D721Med (cell line): ENCODE measurements at regions not wholly inside any gene's neighbourhood (a gene's known extent, or its start where the extent isn't known, plus 50 kb on each side); places are given as distances from the start of the nearest gene placed in this dataset.

Experiments
- DNase-seq: peaks from one replicate; pipeline ENCODE4 v3.0.0; 2011; ENCODE audit warnings: low spot score; ENCODE audit not compliant: insufficient read length
- FAIRE-seq: peaks from 2 replicates; lab custom pipeline; 2011; peaks lifted over from hg19 to GRCh38; lab: Jason Lieb, UNC
- TF ChIP-seq, protein P1 (sequence below): IDR thresholded peaks from 2 replicates; pipeline ENCODE4 v1.5.1; 2012; ENCODE audit warnings: mild to moderate bottlenecking, control low read depth; ENCODE audit not compliant: insufficient read depth; ENCODE audit errors: missing control alignments

DNA sequence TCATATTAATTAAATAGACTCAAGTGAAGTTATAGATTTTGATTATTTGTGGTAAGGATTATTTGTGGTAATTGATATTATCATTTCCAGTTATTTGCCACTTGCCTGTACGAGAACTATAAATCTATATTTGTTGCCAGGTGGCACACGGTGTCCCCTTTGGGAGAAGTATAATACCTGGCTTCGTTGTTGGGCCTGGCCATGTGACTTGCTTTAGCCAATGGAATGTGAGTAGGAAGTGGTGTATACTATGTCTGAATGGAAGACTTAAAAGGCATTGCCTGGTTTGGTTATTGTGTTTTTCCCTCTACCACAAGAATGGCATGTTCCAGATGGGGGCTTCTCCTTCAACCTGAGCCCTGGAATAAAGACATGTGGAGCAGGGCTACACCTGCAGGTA is 228.1 kb downstream of the CDC5L start:
- FAIRE-seq: no peak
- TF ChIP-seq, protein P1, sequence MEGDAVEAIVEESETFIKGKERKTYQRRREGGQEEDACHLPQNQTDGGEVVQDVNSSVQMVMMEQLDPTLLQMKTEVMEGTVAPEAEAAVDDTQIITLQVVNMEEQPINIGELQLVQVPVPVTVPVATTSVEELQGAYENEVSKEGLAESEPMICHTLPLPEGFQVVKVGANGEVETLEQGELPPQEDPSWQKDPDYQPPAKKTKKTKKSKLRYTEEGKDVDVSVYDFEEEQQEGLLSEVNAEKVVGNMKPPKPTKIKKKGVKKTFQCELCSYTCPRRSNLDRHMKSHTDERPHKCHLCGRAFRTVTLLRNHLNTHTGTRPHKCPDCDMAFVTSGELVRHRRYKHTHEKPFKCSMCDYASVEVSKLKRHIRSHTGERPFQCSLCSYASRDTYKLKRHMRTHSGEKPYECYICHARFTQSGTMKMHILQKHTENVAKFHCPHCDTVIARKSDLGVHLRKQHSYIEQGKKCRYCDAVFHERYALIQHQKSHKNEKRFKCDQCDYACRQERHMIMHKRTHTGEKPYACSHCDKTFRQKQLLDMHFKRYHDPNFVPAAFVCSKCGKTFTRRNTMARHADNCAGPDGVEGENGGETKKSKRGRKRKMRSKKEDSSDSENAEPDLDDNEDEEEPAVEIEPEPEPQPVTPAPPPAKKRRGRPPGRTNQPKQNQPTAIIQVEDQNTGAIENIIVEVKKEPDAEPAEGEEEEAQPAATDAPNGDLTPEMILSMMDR: no peak

DNA sequence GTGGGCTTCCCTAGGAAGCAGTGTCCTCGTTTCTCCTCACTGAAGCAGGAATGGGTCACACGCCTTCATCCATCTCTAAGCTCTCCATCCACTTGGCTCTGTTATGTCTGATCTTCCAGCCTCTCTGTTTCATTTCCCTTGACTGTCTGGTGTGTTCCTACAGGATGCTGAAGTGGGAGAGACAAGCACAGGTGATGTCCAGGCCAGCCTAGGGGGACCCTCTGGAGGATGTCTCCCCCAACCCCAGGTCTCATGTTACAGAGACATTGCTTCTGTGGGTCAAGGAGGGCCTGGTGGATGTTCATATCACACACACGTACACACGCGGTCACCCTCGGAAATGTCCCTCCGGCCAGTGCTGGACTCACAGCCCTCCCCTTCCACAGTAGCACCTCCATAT is 229.9 kb downstream of the CDC5L start:
- TF ChIP-seq, protein P1: no peak
- FAIRE-seq: no peak
- no peak for DNase-seq

More for the DNA sequence above, 228.1 kb downstream of the CDC5L start:
- DNase-seq: no peak

DNA sequence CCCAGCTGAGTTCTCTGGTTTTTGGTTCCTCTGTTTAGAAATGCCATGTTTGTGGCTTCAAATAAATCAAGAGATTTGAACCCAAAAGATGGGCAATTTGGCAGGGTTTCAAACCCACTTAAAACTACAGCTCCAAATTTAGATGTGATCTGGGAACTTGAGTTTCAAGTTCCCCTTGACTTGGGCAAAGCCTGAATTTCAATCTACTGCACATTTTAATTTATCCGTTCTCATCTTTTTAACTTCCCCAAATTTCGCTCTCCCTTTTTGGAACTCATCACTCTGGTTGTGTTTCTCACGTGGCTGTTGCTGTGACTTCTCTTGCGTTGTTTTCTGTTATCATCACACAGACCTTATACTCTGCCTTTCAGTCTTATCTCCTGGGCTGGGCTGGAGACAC is 230.9 kb downstream of the CDC5L start:
- FAIRE-seq: no peak
- TF ChIP-seq, protein P1: no peak
- no peak for DNase-seq

DNA sequence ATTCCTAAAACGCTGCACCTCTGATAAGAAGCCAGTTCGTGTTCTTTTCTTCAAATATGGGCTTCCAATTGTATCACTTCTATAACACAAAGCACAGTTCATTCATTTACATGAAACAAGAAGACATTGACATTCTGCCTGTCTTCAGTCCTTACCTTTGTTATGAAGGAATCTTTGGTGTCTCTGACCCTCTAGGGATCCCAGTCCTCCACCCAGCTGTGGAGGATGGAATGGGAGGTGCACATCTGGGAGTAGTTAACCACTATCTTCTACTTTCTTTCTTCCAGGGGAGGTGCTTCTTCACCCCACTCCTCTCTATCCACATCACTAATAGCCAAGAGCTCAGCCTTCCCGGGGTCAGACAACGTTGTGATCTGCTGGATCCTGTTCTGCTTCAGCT is 233.4 kb downstream of the CDC5L start:
- TF ChIP-seq, protein P1: no peak
- no peak for DNase-seq
- FAIRE-seq: no peak

DNA sequence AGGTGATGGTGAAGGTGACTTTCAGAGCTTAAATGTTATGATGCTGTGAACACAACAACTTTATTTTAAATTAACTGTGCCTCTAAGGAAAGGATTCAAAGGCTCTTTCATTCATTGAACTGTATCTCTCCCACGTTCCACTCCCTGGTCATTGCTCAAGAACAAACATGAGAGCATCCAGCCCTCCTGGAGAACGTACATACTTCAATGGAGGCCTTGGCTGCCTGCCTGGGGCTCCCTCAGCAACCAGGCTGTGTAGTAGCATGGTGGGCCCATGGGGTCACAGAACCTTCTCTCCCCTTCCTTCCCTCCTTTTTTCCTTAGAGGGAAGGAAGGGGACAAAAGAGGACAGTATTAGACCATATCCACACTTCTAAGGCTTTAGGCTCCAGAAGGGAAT is 234.3 kb downstream of the CDC5L start:
- FAIRE-seq (no peak), DNase-seq (no peak)
- TF ChIP-seq, protein P1: no peak

- FAIRE-seq (no peak), DNase-seq (no peak)
- TF ChIP-seq, protein P1: no peak
These were observed 235.0 kb downstream of the CDC5L start for GRCh38 chr6:44622555-44622954.

DNA sequence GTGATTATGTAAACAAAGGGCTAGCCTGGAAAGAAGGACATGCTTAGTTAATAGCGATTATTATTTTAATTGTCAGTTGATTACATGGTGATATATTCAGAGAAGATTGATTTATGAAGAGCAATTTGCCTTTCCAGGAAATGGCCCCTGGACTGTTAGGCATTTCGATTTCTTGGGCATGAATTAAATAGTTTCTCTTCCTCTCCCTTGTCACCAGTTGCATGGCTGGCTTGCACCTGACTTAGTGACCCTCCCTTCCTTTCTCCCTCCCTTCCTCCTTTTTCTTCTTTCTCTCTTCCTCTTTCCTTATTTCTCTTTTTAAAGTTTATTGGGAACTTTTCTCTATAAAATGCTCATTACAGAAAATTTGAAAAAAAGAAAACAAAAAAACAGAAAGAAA is 235.4 kb downstream of the CDC5L start:
- TF ChIP-seq, protein P1: no peak
- FAIRE-seq: no peak
- no peak for DNase-seq
